ENCODE measurements at regions not wholly inside any gene's neighbourhood (a gene's known extent, or its start where the extent isn't known, plus 50 kb on each side); places are given as distances from the start of the nearest gene placed in this dataset.
"Not testable (repeated sequence)": the region's sequence is repeated elsewhere in the genome, so short reads cannot be mapped to it uniquely, and the experiment has no call there.

- no peak for DNase-seq
Observed at GRCh38 chr3:59246719-59247401, 197.0 kb upstream of the CFAP20DC start.

- no peak for DNase-seq
Observed at GRCh38 chr3:59245859-59246501, 196.2 kb upstream of the CFAP20DC start.

GRCh38 chr3:59245300-59245858 lies 195.6 kb upstream of the CFAP20DC start:
- no peak for DNase-seq

GRCh38 chr3:59244343-59244742 lies 194.5 kb upstream of the CFAP20DC start:
- DNase-seq = no peak

GRCh38 chr3:59243476-59243875 lies 193.7 kb upstream of the CFAP20DC start:
- no peak for DNase-seq

- DNase-seq = no peak
Observed at GRCh38 chr3:59240666-59241255, 190.9 kb upstream of the CFAP20DC start.

- no peak for DNase-seq
Observed at GRCh38 chr3:59237121-59237520, 187.3 kb upstream of the CFAP20DC start.

- DNase-seq = no peak
Observed at GRCh38 chr3:59235634-59236012, 185.8 kb upstream of the CFAP20DC start.

GRCh38 chr3:59234884-59235633 lies 185.2 kb upstream of the CFAP20DC start:
- DNase-seq = no peak

- DNase-seq = not testable (repeated sequence)
Observed at GRCh38 chr3:59230379-59230778, 180.6 kb upstream of the CFAP20DC start.

- DNase-seq = no peak
Observed at GRCh38 chr3:59213860-59214259, 164.0 kb upstream of the CFAP20DC start.

GRCh38 chr3:59212128-59212779 lies 162.4 kb upstream of the CFAP20DC start:
- peak; percentile 59 for DNase-seq

- no peak for DNase-seq
Observed at GRCh38 chr3:59210260-59210659, 160.4 kb upstream of the CFAP20DC start.

GRCh38 chr3:59192473-59192872 lies 142.6 kb upstream of the CFAP20DC start:
- no peak for DNase-seq

- DNase-seq = no peak
Observed at GRCh38 chr3:59191651-59192050, 141.8 kb upstream of the CFAP20DC start.

GRCh38 chr3:59189939-59190338 lies 140.1 kb upstream of the CFAP20DC start:
- DNase-seq = no peak

GRCh38 chr3:59189526-59189925 lies 139.7 kb upstream of the CFAP20DC start:
- no peak for DNase-seq

GRCh38 chr3:59186725-59187124 lies 136.9 kb upstream of the CFAP20DC start:
- no peak for DNase-seq

- DNase-seq = no peak
Observed at GRCh38 chr3:59185591-59186369, 136.0 kb upstream of the CFAP20DC start.

- DNase-seq = no peak
Observed at GRCh38 chr3:59180006-59180405, 130.2 kb upstream of the CFAP20DC start.

- DNase-seq = no peak
Observed at GRCh38 chr3:59178698-59179097, 128.9 kb upstream of the CFAP20DC start.

GRCh38 chr3:59171491-59171890 lies 121.7 kb upstream of the CFAP20DC start:
- no peak for DNase-seq
